ENCODE measurements at regions not wholly inside any gene's neighbourhood (a gene's known extent, or its start where the extent isn't known, plus 50 kb on each side); places are given as distances from the start of the nearest gene placed in this dataset.

DNA sequence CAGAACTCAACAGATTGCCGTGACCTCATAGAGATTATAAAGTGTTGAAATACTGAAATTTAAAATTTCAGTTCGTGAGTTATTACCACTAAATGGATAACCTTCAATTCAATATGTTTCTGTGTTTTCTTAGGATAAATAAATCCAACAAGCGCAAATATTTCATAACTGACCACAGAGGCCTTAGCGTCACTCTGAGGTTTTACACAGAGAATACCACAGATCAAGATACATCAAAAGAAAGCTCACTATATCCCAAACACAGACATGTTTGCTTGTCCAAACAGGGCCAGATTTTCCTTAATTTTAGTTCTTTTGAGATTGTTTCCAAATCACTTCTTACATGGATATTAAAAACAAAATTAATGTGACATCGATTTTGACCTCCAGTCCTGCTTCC, 235.8 kb downstream of the EFNB2 start:
- ATAC-seq (ENCODE audit: low read depth in 2 of 2) (no peak), DNase-seq (no peak)
- Mint-ChIP-seq H3K4me1 (no peaks in the 10 kb centered on the region), H3K27me3 (peaks cover 0 to 5% (median 0%) of the 10 kb centered on the region in 3 donors), H3K36me3 (no peaks in the 10 kb centered on the region), H3K27ac (no peak overlapping the region), H3K9me3 (peaks cover 0 to 13% (median 5%) of the 10 kb centered on the region in 7 donors), H3K4me3 (no peak overlapping the region)

DNA sequence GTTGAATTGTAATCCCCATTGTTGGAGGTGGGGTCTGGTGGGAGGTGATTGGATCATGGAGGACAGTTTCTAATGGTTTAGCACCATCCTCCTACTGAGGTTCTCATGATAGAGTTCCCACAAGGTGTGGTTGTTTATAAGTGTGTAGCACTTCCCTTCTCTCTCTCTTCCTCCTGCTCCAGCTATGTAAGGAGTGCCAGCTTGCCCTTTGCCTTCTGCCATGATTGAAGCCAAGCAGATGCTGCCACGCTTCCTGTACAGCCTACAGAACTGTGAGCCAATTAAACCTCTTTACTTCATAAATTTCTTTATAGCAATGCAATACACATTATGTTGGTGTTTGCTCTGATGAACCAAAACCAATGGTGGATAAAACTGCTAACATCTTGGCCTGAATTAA, 238.2 kb downstream of the EFNB2 start:
- peaks cover 0 to 6% (median 2%) of the 10 kb centered on the region in 7 donors for H3K9me3 Mint-ChIP-seq

DNA sequence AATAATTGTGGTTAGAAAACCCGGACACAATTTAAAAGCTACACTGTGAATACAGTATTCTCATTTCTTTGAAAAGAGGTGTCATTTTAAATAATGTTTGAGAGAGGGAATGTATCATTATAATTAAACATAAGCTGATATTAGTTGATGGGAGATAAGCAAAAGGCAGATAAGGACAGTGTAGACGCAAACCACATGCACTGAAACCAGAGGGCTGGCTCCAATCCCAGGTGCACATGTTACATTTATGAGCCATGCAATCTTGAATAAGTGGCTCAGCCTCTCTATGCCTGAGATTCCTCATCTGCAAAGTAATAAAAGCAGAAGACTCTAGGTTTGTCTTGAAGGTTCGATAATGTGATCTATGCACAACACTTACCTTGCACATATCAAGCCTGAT, 238.7 kb downstream of the EFNB2 start:
- no peak overlapping the region for H3K27ac Mint-ChIP-seq
- peaks cover 0 to 6% (median 2%) of the 10 kb centered on the region in 7 donors for H3K9me3 Mint-ChIP-seq
- peaks cover 0 to 5% (median 0%) of the 10 kb centered on the region in 3 donors for H3K27me3 Mint-ChIP-seq
- no peak overlapping the region for H3K4me3 Mint-ChIP-seq
- no peak for ATAC-seq (ENCODE audit: low read depth in 2 of 2)
- DNase-seq = no peak
- H3K4me1 Mint-ChIP-seq = no peaks in the 10 kb centered on the region
- no peaks in the 10 kb centered on the region for H3K36me3 Mint-ChIP-seq

More for the DNA sequence above, 238.2 kb downstream of the EFNB2 start:
- Mint-ChIP-seq H3K27ac (no peak overlapping the region), H3K36me3 (no peaks in the 10 kb centered on the region), H3K4me1 (no peaks in the 10 kb centered on the region), H3K27me3 (peaks cover 0 to 5% (median 0%) of the 10 kb centered on the region in 3 donors), H3K4me3 (no peak overlapping the region)
- no peak for DNase-seq
- no peak for ATAC-seq (ENCODE audit: low read depth in 2 of 2)

DNA sequence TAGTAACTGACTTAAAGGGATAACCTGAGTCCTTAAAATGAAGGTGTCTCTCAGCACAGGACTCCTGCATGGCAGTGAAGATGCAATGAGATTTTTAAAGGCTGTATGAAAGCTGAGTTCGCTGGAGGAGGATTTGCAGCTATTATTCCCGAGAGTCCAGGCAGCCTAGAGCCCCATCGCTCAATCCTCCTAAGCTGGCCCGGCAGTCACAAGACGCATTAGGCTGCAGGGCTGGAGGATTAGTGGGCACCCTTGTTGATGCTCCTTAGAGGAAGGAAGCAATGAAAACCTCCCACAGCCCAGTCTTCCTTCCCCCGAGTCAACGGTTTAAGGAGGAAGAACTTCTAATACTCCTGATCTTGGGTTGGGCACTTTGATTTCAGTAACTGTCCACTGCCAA, 239.5 kb downstream of the EFNB2 start:
- Mint-ChIP-seq H3K4me3 (no peak overlapping the region), H3K27ac (no peak overlapping the region), H3K4me1 (no peaks in the 10 kb centered on the region), H3K9me3 (peaks cover 0 to 6% (median 4%) of the 10 kb centered on the region in 7 donors), H3K36me3 (no peaks in the 10 kb centered on the region), H3K27me3 (peaks cover 0 to 3% (median 0%) of the 10 kb centered on the region in 3 donors)
- no peak for DNase-seq
- ATAC-seq (ENCODE audit: low read depth in 2 of 2) = no peak

DNA sequence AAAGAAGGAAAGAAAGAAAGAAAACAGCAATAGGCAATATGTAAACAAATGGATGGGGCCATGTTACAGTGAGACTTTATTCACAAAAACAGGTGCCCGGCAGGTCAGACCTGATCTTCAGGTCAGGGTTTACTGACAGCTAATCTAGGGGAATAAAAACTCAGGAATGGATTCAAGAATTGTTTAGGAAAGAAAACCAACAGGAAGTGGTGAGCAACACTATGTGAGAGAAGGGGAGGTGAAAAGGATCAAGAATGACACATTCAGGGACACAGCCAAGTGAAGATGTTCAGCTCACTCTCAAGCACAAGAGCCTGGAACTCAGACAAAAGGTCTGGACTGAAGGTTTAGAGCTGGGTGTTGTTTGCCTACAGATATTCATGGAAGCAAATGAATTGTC, 244.5 kb downstream of the EFNB2 start:
- Mint-ChIP-seq H3K27ac (peak overlapping the region in 2 of 6 donors; percentile 58 to 77), H3K9me3 (peaks cover 0 to 12% (median 2%) of the 10 kb centered on the region in 7 donors), H3K4me3 (no peak overlapping the region), H3K4me1 (no peaks in the 10 kb centered on the region), H3K27me3 (no peaks in the 10 kb centered on the region), H3K36me3 (no peaks in the 10 kb centered on the region)
- DNase-seq (no peak), ATAC-seq (ENCODE audit: low read depth in 2 of 2) (no peak)

DNA sequence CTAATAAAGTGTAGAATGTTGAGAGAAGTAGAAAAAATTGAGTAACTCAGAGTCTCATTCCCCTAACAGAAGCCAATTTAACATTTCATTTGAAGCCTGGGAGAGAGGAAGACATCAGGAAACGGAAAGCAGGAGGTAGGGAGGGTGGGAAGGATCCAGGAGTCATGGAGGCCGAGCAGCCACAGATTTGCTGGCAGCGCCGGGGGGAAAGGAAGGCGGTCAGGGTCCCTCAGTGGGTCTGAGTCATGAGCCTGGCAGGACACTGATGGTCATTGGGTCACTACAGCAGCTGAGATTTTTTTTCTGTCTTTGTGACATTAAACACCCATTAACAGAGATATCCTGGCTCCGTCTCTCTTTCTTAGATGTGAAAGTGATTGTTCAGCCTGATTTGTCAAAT, 248.1 kb downstream of the EFNB2 start:
- Mint-ChIP-seq H3K4me1 (no peaks in the 10 kb centered on the region), H3K36me3 (no peaks in the 10 kb centered on the region), H3K27me3 (no peaks in the 10 kb centered on the region), H3K27ac (no peak overlapping the region), H3K4me3 (no peak overlapping the region), H3K9me3 (peaks cover 0 to 12% (median 0%) of the 10 kb centered on the region in 7 donors)
- ATAC-seq (ENCODE audit: low read depth in 2 of 2) (no peak), DNase-seq (no peak)

DNA sequence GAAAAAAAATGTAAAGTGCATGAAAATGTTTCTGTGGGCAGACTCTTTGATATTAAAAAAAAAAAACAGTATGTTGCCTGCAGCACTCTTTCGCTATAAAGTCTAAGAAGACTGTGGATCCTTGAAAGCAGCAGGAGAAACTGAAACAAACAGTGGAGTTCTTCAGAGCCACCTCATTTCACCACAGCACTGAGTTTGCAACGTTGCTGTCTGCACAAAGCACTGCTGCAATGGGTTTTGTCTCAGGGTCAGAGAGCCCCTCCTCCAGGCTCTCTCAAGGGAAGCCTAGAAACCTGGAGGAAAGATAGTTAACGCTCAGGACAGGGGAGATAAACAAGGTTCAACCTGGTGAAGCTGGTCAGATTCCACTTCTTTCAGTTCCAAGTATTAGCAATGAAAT, 248.7 kb downstream of the EFNB2 start:
- ATAC-seq (ENCODE audit: low read depth in 2 of 2) (no peak), DNase-seq (no peak)
- H3K27ac Mint-ChIP-seq = no peak overlapping the region
- H3K4me1 Mint-ChIP-seq = no peaks in the 10 kb centered on the region
- no peaks in the 10 kb centered on the region for H3K36me3 Mint-ChIP-seq
- no peak overlapping the region for H3K4me3 Mint-ChIP-seq
- H3K9me3 Mint-ChIP-seq = peaks cover 0 to 12% (median 2%) of the 10 kb centered on the region in 7 donors
- no peaks in the 10 kb centered on the region for H3K27me3 Mint-ChIP-seq

DNA sequence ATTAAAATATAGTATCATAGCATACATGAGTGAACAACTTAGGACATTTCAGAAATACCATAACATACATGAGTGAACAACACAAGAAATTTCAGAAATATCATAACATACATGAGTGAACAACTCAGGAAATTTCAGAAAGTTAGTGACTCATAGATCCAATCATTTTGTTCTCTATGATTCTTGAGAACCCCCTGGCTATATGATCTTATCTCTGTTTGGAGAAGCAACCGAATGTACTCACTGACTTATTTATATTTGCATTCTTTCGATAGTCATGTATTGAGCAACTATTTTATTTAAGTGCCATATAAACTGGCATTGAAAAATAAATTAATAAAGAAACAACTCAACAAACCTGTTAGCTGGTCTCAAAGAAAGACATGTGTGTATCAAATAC, 251.1 kb downstream of the EFNB2 start:
- H3K4me3 Mint-ChIP-seq = no peak overlapping the region
- no peaks in the 10 kb centered on the region for H3K4me1 Mint-ChIP-seq

DNA sequence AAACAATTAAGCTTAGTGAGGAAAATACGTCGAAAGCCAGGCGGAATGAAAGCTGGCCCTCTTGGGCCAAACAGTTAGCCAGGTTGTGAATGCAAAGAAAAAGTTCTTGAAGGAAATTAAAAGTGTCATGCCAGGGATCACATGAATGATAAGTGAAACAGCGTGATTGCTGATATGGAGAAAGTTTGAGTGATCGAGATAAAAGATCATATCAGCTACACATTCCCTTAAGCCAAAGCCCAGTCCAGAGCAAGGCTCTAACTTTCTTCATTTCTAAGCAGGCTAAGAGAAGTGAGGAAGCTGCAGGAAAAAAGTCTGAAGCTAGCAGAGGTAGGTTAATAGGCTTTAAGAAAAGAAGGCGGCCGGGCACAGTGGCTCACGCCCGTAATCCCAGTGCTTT, 254.0 kb downstream of the EFNB2 start:
- Mint-ChIP-seq H3K9me3 (peaks cover 0 to 5% (median 0%) of the 10 kb centered on the region in 7 donors), H3K4me3 (no peak overlapping the region), H3K4me1 (no peaks in the 10 kb centered on the region), H3K27ac (no peak overlapping the region), H3K36me3 (no peaks in the 10 kb centered on the region), H3K27me3 (no peaks in the 10 kb centered on the region)
- no peak for ATAC-seq (ENCODE audit: low read depth in 2 of 2)
- no peak for DNase-seq

More for the DNA sequence above, 251.1 kb downstream of the EFNB2 start:
- H3K27me3 Mint-ChIP-seq = no peaks in the 10 kb centered on the region
- H3K9me3 Mint-ChIP-seq = peaks cover 0 to 5% (median 0%) of the 10 kb centered on the region in 7 donors
- no peaks in the 10 kb centered on the region for H3K36me3 Mint-ChIP-seq
- H3K27ac Mint-ChIP-seq = no peak overlapping the region
- DNase-seq (no peak), ATAC-seq (ENCODE audit: low read depth in 2 of 2) (no peak)

DNA sequence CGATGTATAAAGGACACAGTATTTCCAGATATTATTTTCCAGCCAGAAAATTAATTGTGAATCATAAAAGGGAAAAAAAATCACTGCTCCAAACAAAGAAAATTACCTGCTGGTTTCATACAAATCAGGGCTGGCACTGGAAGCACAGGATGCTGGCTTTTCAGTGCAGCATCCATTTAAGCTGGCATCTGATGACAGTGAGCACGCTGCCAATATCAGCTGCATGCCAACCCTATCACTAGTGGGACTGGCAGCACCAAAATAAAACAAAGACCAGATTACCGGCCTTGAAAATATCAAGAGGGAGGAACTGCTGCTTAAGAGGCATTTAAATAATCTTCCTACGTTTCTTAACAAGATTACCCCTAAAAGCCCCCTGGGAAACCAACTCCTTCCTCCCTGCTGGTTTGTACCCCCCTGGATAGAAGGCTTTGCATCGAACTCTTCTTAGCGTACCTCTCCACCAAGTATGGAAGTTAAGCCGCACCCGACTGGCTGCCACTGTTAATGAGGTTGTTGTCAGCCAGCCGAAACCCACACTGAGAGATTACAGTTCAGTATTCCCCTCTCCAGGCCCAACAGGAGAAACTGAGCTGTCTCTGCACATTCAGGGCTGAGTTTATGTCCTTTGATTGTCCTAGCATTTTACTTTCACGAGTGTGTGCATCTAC, 257.8 kb downstream of the EFNB2 start:
- Mint-ChIP-seq H3K27ac (no peak overlapping the region), H3K4me1 (no peaks in the 10 kb centered on the region), H3K4me3 (no peak overlapping the region), H3K36me3 (no peaks in the 10 kb centered on the region), H3K27me3 (no peaks in the 10 kb centered on the region), H3K9me3 (peaks cover 0 to 5% (median 0%) of the 10 kb centered on the region in 7 donors)
- ATAC-seq (ENCODE audit: low read depth in 2 of 2) (no peak), DNase-seq (no peak)

DNA sequence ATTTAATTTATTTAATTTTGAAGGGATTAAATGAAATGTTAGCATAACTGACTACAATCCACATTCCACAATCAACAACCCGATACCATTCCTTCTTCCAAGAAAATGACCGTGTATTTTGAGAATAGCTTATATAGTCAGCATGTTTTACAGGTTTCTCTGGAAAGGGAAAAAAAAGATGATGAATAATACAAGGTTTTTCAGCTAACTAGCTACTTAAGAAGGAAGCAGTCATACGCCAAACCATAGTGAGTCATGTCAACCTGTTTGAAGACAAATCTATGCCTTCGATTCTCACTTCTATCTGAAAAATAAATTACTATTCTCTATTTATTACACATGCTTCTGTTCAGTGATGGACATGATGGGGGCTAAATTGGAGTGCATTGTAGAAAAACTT, 258.6 kb downstream of the EFNB2 start:
- DNase-seq (no peak), ATAC-seq (ENCODE audit: low read depth in 2 of 2) (no peak)
- Mint-ChIP-seq H3K36me3 (no peaks in the 10 kb centered on the region), H3K4me1 (no peaks in the 10 kb centered on the region), H3K9me3 (peaks cover 0 to 5% (median 0%) of the 10 kb centered on the region in 7 donors), H3K27ac (no peak overlapping the region), H3K27me3 (no peaks in the 10 kb centered on the region), H3K4me3 (no peak overlapping the region)

DNA sequence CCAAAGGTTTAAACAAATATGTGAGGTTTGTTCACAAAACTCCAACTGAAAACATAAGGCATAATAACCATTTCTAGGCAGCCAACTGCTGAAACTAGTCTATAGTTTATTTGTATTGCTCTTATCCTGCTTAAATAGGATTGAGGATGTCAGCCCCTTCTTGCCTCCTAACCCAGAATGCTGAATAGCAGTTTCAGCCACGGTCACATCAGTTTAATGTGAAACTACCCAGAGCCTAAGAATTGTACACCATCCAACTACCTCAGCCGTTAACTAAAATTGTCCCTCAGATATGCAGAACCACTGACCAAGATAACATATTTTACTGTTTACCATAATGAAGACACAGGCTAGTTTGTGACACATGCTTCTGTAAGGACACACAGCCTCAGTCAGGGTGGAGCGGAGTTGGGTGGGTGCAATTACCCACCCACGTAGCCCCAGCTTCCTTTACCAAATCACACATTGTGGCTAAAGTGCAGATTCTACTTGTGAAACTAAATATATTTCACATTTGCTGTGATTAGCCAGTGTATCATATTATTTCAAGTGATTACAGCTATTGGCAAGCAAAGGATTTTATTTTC, 259.9 kb downstream of the EFNB2 start:
- no peaks in the 10 kb centered on the region for H3K4me1 Mint-ChIP-seq
- H3K36me3 Mint-ChIP-seq = no peaks in the 10 kb centered on the region
- peaks cover 0 to 3% (median 0%) of the 10 kb centered on the region in 7 donors for H3K9me3 Mint-ChIP-seq
- no peak for DNase-seq
- H3K27me3 Mint-ChIP-seq = no peaks in the 10 kb centered on the region
- H3K4me3 Mint-ChIP-seq = no peak overlapping the region
- H3K27ac Mint-ChIP-seq = no peak overlapping the region
- ATAC-seq (ENCODE audit: low read depth in 2 of 2) = no peak

DNA sequence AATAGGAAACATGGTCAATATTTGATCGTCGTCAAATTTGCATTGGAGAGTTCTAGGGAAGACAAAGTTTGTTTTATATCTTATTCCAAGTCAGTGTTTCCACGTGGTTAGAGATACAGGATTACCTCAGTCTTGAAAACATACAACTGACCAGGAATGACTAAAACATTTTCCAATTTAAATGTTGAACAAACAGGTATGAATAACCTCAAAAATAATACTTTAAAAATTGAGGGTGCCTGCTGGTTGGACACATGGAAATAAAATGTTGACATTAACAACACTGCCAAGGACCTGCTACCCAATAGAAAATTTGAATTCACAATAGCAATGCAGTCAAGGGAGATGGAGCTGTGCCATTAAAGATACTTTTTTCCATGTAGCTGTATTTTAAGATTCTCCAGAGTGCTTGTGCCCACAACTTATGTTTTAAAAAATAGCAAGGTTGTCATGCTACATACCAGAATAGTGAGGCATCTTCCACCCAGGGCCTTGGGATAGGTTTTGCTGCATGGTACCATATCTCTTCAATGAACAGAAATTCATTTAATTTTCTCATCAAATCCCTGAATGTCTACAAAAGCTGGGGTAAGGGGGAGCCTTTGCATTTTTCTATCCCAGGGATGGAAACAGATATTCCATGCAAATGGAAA, 260.8 kb downstream of the EFNB2 start:
- peaks cover 0 to 7% (median 0%) of the 10 kb centered on the region in 7 donors for H3K9me3 Mint-ChIP-seq
- H3K4me3 Mint-ChIP-seq = no peak overlapping the region
- no peaks in the 10 kb centered on the region for H3K36me3 Mint-ChIP-seq
- DNase-seq = no peak
- no peaks in the 10 kb centered on the region for H3K27me3 Mint-ChIP-seq
- no peaks in the 10 kb centered on the region for H3K4me1 Mint-ChIP-seq
- no peak for ATAC-seq (ENCODE audit: low read depth in 2 of 2)
- H3K27ac Mint-ChIP-seq = no peak overlapping the region

DNA sequence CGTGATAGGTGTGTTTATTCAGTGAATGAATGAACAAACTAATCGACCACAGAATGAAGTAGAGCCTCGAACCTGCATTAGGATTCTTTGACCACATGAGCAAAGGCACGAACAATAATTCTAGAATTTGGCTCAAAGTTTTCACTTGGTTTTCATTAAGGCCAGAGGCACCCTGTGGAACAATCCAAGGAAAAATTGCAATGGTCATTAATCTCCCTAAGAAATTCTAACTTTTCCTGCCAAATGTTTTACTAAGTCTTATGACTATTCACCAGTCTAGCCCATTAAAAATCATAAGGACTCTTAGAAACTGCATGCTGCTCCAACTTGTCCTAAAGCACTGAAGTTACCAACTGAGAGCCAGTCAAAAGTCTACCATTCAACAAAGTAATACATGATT, 271.7 kb downstream of the EFNB2 start:
- no peaks in the 10 kb centered on the region for H3K4me1 Mint-ChIP-seq
- ATAC-seq (ENCODE audit: low read depth in 2 of 2) (no peak), DNase-seq (no peak)
- no peaks in the 10 kb centered on the region for H3K27me3 Mint-ChIP-seq
- no peak overlapping the region for H3K4me3 Mint-ChIP-seq
- no peaks in the 10 kb centered on the region for H3K36me3 Mint-ChIP-seq
- H3K9me3 Mint-ChIP-seq = peaks cover 0 to 11% (median 7%) of the 10 kb centered on the region in 7 donors
- no peak overlapping the region for H3K27ac Mint-ChIP-seq

Measured in naive B cell (primary cell).